AG04450 (cell line): ENCODE measurements at regions not wholly inside any gene's neighbourhood (a gene's known extent, or its start where the extent isn't known, plus 50 kb on each side); places are given as distances from the start of the nearest gene placed in this dataset.
A peak's percentile ranks its signal among the peaks of the same experiment; 100 is the strongest.
"Not testable (repeated sequence)": the region's sequence is repeated elsewhere in the genome, so short reads cannot be mapped to it uniquely, and the experiment has no call there.

Experiments
- CTCF ChIA-PET: fragments of 300-600, 350-600 bp; formaldehyde crosslinking; extraction: SDS; loops from one replicate; lab custom pipeline; 2022; ENCODE audit warnings: antibody characterized with exemption, inconsistent platforms; lab: Charles Lee
- POLR2A ChIA-PET: fragments of 350-600 bp; formaldehyde crosslinking; extraction: SDS; loops from one replicate; lab custom pipeline; 2021; ENCODE audit warnings: antibody characterized with exemption, inconsistent platforms; lab: Yijun Ruan, JAX
- DNase-seq: peaks from one replicate; pipeline ENCODE4 v3.0.0-alpha.2; 2011; ENCODE audit warnings: low read depth, low spot score
- H3K27ac ChIP-seq: one replicate; pipeline ENCODE4 v1.5.1; 2012; ENCODE audit warnings: low read depth, low read length, control low read depth
- H3K27me3 ChIP-seq: one replicate; pipeline ENCODE4 v1.6.0; 2012; ENCODE audit warnings: low read length; ENCODE audit not compliant: control insufficient read depth, insufficient read depth
- H3K4me3 ChIP-seq: 2 replicates; pipeline ENCODE4 v1.5.1; 2011; ENCODE audit warnings: mild to moderate bottlenecking, low read depth, low read length, control low read depth
- H3K9me3 ChIP-seq: 2 replicates; pipeline ENCODE4 v1.5.1; 2012; ENCODE audit warnings: low read length; ENCODE audit not compliant: control insufficient read depth, insufficient read depth
- CTCF ChIP-seq: IDR thresholded peaks from 2 replicates; pipeline ENCODE4 v1.5.1; 2011; ENCODE audit warnings: low read depth, low read length, control low read depth, inconsistent platforms

DNA sequence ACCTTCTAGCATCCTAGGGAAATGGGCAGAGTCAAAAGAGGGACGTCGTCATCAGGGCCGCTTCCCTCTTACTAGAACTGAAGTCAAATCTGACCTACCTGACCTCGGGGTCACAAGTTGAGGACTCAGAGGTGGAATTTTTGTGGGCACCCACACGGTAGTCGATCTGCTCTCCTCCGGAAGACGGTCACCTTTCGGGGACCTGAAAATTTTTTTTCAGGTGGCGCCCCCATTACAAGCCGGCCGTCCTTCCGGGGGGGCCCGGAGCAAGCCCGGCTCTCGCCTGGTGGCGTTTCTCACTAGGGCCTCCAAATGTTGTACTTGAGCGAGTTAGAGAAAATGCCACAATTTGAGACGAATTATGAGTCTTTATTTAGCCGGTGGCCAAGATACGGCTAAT, 157.5 kb upstream of the FRG2C start:
- CTCF ChIA-PET: no interaction called here
- no peaks in the 10 kb centered on the region for H3K27me3 ChIP-seq
- H3K4me3 ChIP-seq: no peak overlapping the region
- POLR2A ChIA-PET: no interaction called here
- TF ChIP-seq CTCF: no peak
- no peaks in the 10 kb centered on the region for H3K9me3 ChIP-seq
- H3K27ac ChIP-seq: no peak overlapping the region
- DNase-seq: no peak

DNA sequence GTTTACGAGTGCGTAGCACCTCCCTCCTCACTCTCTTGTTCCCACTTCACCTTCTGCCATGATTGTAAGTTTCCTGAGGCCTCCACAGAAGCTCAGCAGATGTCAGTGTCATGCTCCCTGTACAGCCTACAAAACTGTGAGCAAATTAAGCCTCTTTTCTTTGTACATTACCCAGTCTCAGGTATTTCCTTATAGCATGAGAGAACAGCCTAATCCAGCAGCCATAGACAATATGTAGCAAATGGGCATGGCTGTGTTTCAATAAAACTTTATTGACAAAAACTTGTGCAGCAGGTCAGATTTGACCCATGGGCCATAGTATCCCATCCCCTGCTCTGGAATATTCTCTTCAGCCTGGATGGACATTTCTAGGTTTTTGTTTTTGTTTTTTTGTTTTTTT, 156.2 kb upstream of the FRG2C start:
- H3K9me3 ChIP-seq, H3K4me3 ChIP-seq, POLR2A ChIA-PET, DNase-seq, H3K27ac ChIP-seq, CTCF ChIA-PET, H3K27me3 ChIP-seq: not testable (repeated sequence)

DNA sequence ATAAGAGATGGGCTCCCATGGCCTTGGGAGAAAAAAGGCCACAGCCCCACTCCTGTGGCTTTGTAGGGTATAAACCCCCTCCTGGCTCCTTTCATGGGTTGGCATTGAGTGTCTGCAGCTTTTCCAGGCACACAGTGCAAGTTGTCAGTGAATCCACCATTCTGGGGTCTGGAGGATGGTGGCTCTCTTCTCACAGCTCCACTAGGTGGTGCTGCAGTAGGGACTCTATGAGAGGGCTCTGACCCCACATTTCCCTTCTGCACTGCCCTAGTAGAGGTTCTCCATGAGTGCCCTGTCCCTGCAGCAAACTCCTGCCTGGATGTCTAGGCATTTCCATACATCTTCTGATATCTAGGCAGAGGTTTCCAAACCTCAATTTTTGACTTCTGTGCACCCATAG, 136.5 kb upstream of the FRG2C start:
- H3K27ac ChIP-seq, POLR2A ChIA-PET, H3K27me3 ChIP-seq, CTCF ChIA-PET, H3K4me3 ChIP-seq, DNase-seq, H3K9me3 ChIP-seq: not testable (repeated sequence)

DNA sequence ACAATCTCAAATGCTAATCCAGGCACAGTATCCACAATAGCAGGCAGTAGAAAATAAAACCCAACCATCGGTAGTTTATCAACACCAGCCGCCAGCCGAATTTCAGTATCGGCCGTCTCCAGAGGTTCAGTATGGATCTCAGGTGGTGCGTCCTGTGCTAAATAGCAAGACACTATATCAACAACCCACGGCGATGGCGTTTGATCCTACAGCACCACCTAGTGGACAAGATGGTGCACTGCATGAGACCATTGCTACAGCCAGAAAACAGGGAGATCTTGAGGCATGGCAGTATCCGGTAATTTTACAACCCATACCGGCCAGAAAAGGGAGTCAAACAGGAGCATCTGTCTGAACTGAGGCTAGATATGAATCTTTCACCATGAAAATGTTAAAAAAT, 112.0 kb upstream of the FRG2C start:
- H3K27me3 ChIP-seq, H3K27ac ChIP-seq, CTCF ChIA-PET, H3K4me3 ChIP-seq, DNase-seq, H3K9me3 ChIP-seq, POLR2A ChIA-PET: not testable (repeated sequence)
- peak; percentile 36 for TF ChIP-seq CTCF

DNA sequence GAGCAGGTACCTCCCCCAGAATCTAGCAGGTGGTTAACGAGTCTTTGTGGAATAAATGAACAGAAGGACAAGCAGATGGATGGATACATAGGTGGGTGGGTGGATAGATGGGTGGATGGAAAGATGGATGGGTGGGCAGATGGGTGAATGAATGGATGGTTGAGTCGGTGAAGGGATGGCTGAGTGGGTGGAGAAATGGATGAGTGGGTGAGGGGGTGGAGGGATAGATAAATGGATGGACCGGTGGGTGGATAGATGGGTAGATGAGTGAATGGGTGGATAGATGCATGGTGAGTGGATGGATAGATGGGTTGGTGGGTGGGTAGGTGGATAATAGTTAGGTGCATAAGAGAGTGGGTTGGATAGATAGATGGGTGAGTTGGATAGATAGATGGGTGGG, 99.7 kb upstream of the FRG2C start:
- H3K27me3 ChIP-seq, H3K9me3 ChIP-seq, H3K4me3 ChIP-seq, CTCF ChIA-PET, DNase-seq, POLR2A ChIA-PET, H3K27ac ChIP-seq: not testable (repeated sequence)

DNA sequence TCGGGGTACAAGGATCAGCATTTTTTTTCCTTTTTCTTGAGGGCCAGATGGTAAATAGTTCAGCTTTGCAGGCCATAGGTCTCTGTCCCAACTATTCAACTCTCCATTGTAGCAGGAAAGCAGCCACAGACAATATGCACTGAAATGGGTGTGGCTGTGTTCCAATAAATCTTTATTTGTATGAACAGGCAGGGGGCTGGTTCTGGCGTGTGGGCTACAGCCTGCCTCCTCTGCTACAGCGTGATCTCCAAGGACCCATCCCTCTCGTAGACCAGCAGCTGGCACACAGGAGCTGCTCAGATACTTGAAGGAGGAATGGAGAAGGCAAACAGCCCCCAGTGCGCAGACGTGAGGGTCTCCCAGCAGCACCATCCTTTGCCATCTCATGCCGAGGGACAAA, 91.8 kb upstream of the FRG2C start:
- H3K27ac ChIP-seq, H3K27me3 ChIP-seq, H3K9me3 ChIP-seq, DNase-seq, H3K4me3 ChIP-seq, CTCF ChIA-PET, POLR2A ChIA-PET: not testable (repeated sequence)

- DNase-seq, H3K4me3 ChIP-seq, H3K9me3 ChIP-seq, H3K27me3 ChIP-seq, H3K27ac ChIP-seq, CTCF ChIA-PET: not testable (repeated sequence)
- POLR2A ChIA-PET: interaction anchor here (0.7 kb wide), 1 partner anchor 207 kb away, joined by 3 read pairs; the partner anchor contains the start of gene ZNF717
These were observed 85.0 kb upstream of the FRG2C start for GRCh38 chr3:75579091-75579490.

- H3K27ac ChIP-seq, H3K9me3 ChIP-seq, DNase-seq, H3K27me3 ChIP-seq, CTCF ChIA-PET: not testable (repeated sequence)
- POLR2A ChIA-PET: interaction anchor here (0.7 kb wide), 1 partner anchor 206 kb away, joined by 3 read pairs; the partner anchor contains the start of gene ZNF717
- H3K4me3 ChIP-seq: 0 out of 2 replicates have a peak overlapping the region, but pooled peaks have one; percentile 17
These were observed 84.6 kb upstream of the FRG2C start for GRCh38 chr3:75579536-75579935.

- H3K27ac ChIP-seq, H3K9me3 ChIP-seq, CTCF ChIA-PET, POLR2A ChIA-PET, H3K27me3 ChIP-seq, DNase-seq: not testable (repeated sequence)
- peak overlapping the region; percentile 42; the same call in 1 of the 2 replicates for H3K4me3 ChIP-seq
These were observed 83.9 kb upstream of the FRG2C start for GRCh38 chr3:75579981-75580782.

DNA sequence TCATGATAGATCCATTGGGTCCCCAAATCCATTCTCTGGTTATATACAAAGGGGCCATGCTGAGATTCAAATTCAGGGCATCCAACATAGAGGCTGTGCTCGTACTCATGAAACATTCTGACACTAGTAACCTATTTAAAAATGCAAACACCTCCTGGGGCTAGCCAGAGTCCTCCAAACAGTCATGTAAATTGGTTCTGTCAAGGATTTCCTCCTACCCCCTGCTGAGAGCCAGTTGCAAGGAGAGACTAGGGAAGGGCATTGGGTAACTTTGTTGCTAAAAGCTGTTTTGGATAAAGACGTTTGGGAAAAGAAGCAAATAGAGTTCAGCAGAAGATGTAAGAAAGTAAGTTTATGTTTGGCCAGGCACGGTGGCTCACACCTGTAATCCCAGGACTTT, 81.6 kb upstream of the FRG2C start:
- CTCF ChIA-PET, H3K9me3 ChIP-seq, POLR2A ChIA-PET, DNase-seq, H3K27ac ChIP-seq, H3K27me3 ChIP-seq, H3K4me3 ChIP-seq: not testable (repeated sequence)
